Posterior vena cava (tissue), 2 donors: ENCODE measurements at regions not wholly inside any gene's neighbourhood (a gene's known extent, or its start where the extent isn't known, plus 50 kb on each side); places are given as distances from the start of the nearest gene placed in this dataset.

Experiments
- DNase-seq: peaks from one replicate; pipeline ENCODE4 v3.0.0-alpha.2; 2020; ENCODE audit warnings: low spot score
- intact Hi-C, 2 donors: fragments of 100-400 bp; cut with DNase I; formaldehyde crosslinking; loops; one replicate each; pipeline versions ENCODE4 v1.14.1 to v1.14.2; 2022 to 2023
- donor health status: DM: yes; HTN: yes; CAD: no.
- donor health status: DM: yes; HTN: yes; CAD: no.

- DNase-seq: no peak
- intact Hi-C loops: no loop called here
Measured at GRCh38 chr9:14373706-14374105, 59.8 kb upstream of the NFIB start.

- DNase-seq: no peak
- intact Hi-C loops: no loop called here
Measured at GRCh38 chr9:14373336-14373666, 59.4 kb upstream of the NFIB start.

GRCh38 chr9:14372437-14373335 lies 58.7 kb upstream of the NFIB start:
- intact Hi-C loops: no loop called here
- DNase-seq: no peak

GRCh38 chr9:14369011-14369410 lies 55.1 kb upstream of the NFIB start:
- intact Hi-C loops: no loop called here
- DNase-seq: no peak

- DNase-seq: no peak
- intact Hi-C loops: loop anchor here in 1 of 2 donors (2.0 kb wide), 1 partner anchor 13 kb away; no protein-coding TSS in a partner anchor
Measured at GRCh38 chr9:14366076-14366475, 52.1 kb upstream of the NFIB start.

DNA sequence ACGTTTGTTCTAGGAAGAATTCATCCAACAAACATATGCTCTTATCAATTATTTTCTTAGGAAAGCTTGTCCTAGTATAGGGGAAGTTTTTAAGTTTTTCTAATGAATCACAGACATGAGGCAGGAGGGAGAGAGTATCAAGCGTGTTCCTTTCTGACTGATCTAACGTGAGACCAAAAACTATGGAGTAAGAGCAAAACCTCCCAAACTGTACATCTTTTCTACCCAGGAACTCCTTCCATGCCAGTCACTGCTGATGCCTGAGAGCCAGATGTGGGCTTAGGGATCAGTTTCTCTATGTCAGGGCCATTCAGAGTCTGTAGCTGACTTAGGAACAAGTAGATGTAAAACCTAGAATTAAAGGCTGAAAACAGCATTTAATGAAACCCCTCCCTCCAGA lies 51.7 kb upstream of the NFIB start:
- intact Hi-C loops: loop anchor here in 1 of 2 donors (2.0 kb wide), 1 partner anchor 13 kb away; no protein-coding TSS in a partner anchor
- no peak for DNase-seq
